GM12878 (cell line): ENCODE measurements at regions not wholly inside any gene's neighbourhood (a gene's known extent, or its start where the extent isn't known, plus 50 kb on each side); places are given as distances from the start of the nearest gene placed in this dataset.
"Not testable (repeated sequence)": the region's sequence is repeated elsewhere in the genome, so short reads cannot be mapped to it uniquely, and the experiment has no call there.

Source experiments
- ATAC-seq: fragments of 200-7000 bp; cut with Tn5 transposase; 3 replicates; pipeline ENCODE4 v1.9.1; 2020; ENCODE audit warnings: mild to moderate bottlenecking, moderate library complexity
- BruUV-seq: library from RNA; stranded (reverse); fragments of 400-500 nt; replicated peaks from 2 replicates; lab custom pipeline; 2021; lab: Mats Ljungman, UMichigan
- CTCF ChIA-PET: fragments of 300-600 bp; sonication (Branson Sonifier 250); formaldehyde crosslinking; extraction: SDS; loops from one replicate; lab custom pipeline; 2021; ENCODE audit warnings: inconsistent platforms; lab: Yijun Ruan, JAX
- POLR2A ChIA-PET: fragments of 350-600 bp; formaldehyde crosslinking; extraction: SDS; loops from one replicate; lab custom pipeline; 2021; ENCODE audit warnings: inconsistent platforms; lab: Charles Lee
- RAD21 ChIA-PET: fragments of 300-600 bp; sonication (Branson Sonifier 250); formaldehyde crosslinking; loops from one replicate; lab custom pipeline; 2023; ENCODE audit warnings: antibody characterized with exemption; ENCODE audit not compliant: unreplicated experiment; lab: Charles Lee
- SMC1A ChIA-PET: fragments of 300-600 bp; sonication (Branson Sonifier 250); formaldehyde crosslinking; loops from one replicate; lab custom pipeline; 2023; ENCODE audit not compliant: unreplicated experiment, uncharacterized antibody; lab: Charles Lee
- DNase-seq: peaks from one replicate; pipeline ENCODE4 v3.0.0-alpha.2; 2011; ENCODE audit warnings: low read depth, low spot score
- FAIRE-seq: peaks from 3 replicates; lab custom pipeline; 2011; peaks lifted over from hg19 to GRCh38; lab: Jason Lieb, UNC
- H2AFZ ChIP-seq: 2 replicates; pipeline ENCODE4 v1.6.0; 2011; ENCODE audit warnings: low read depth, low read length, control low read depth; ENCODE audit not compliant: control insufficient read depth
- H3K27ac ChIP-seq: 2 replicates; pipeline ENCODE4 v1.5.1; 2011; ENCODE audit warnings: control low read depth; ENCODE audit not compliant: control insufficient read depth, insufficient read depth
- H3K27me3 ChIP-seq, 2 experiments: replicated peaks in 1 of 2; 2 replicates each; pipeline versions ENCODE4 v1.6.0 to v1.6.1; 2011; ENCODE audit warnings: low read length in 1 of 2; ENCODE audit not compliant: control insufficient read depth in 2 of 2, insufficient read depth in 2 of 2
- H3K36me3 ChIP-seq, 2 experiments: 2 replicates each; pipeline ENCODE4 v1.5.1; 2011; ENCODE audit warnings: low read length in 1 of 2; ENCODE audit not compliant: control insufficient read depth in 2 of 2, insufficient read depth in 2 of 2
- H3K4me1 ChIP-seq: 2 replicates; pipeline ENCODE4 v1.6.1; 2011; ENCODE audit warnings: mild to moderate bottlenecking, low read length, moderate library complexity, mixed read lengths; ENCODE audit not compliant: control insufficient read depth, insufficient read depth
- H3K4me2 ChIP-seq: 2 replicates; pipeline ENCODE4 v1.6.0; 2011; ENCODE audit warnings: control low read depth; ENCODE audit not compliant: control insufficient read depth, insufficient read depth
- H3K4me3 ChIP-seq: fragments of 200-600 bp; sonication (generic); 2 replicates; pipeline ENCODE4 v1.5.1; 2016
- H3K79me2 ChIP-seq: 2 replicates; pipeline ENCODE4 v1.6.0; 2011; ENCODE audit warnings: low read length; ENCODE audit not compliant: control insufficient read depth, insufficient read depth
- H3K9ac ChIP-seq: 2 replicates; pipeline ENCODE4 v1.8.0; 2011; ENCODE audit warnings: low read length, control low read depth, mixed read lengths; ENCODE audit not compliant: control insufficient read depth, insufficient read depth
- H3K9me3 ChIP-seq: replicated peaks from 3 replicates; pipeline ENCODE4 v1.5.1; 2011; ENCODE audit warnings: mild to moderate bottlenecking, low read length; ENCODE audit not compliant: control insufficient read depth, insufficient read depth
- H4K20me1 ChIP-seq: 2 replicates; pipeline ENCODE4 v1.6.0; 2011; ENCODE audit not compliant: control insufficient read depth, insufficient read depth
- BCL3 ChIP-seq: IDR thresholded peaks from 2 replicates; pipeline ENCODE4 v1.6.1; 2011; ENCODE audit warnings: borderline replicate concordance, low read depth, mild to moderate bottlenecking, moderate library complexity, low read length; ENCODE audit not compliant: insufficient read depth, poor library complexity, severe bottlenecking
- EGR1 ChIP-seq, 2 experiments: IDR thresholded peaks; 1 replicate in 1 of 2; 2 replicates in 1 of 2; pipeline ENCODE4 v1.6.1; 2011 to 2012; ENCODE audit warnings: low read depth in 2 of 2, low read length in 2 of 2, borderline replicate concordance in 1 of 2, mild to moderate bottlenecking in 1 of 2, moderate library complexity in 1 of 2
- RELB ChIP-seq: fragments of 450-650 bp; IDR thresholded peaks from 2 replicates; pipeline ENCODE4 v1.6.1; 2017; ENCODE audit warnings: low read depth, mild to moderate bottlenecking, moderate library complexity
- WGBS: methylation state at CpG from one replicate; pipeline ENCODE4 v1.1.6; 2016; ENCODE audit warnings: low lambda C conversion rate; ENCODE audit not compliant: insufficient replicate concordance, insufficient coverage; ENCODE audit errors: missing lambda C conversion rate; 5-methylcytosine and 5-hydroxymethylcytosine counted together
- in situ Hi-C: fragments of 300-500 bp; cut with MboI; formaldehyde crosslinking; loops from 9 replicates; pipeline ENCODE4 v1.14.3; 2018; ENCODE audit warnings: mixed read lengths
- intact Hi-C: fragments of 100-400 bp; cut with micrococcal nuclease; formaldehyde crosslinking; loops from one replicate; pipeline ENCODE4 v1.14.2; 2022; ENCODE audit not compliant: unreplicated experiment

- TF ChIP-seq EGR1 (IDR thresholded peaks at IDR 0.05; ENCODE audit: borderline replicate concordance in 1 of 2, low read depth in 2 of 2, low read length in 2 of 2): no peak
- TF ChIP-seq BCL3: no peak
- TF ChIP-seq, all 136 proteins: peak for 0
Observed at GRCh38 chr3:106309274-106309673, 440.5 kb upstream of the CBLB start (continued).

- H3K27me3 ChIP-seq, H3K4me1 ChIP-seq, in situ Hi-C loops, H4K20me1 ChIP-seq, H3K9me3 ChIP-seq, H2AFZ ChIP-seq, FAIRE-seq, H3K27ac ChIP-seq, DNase-seq, H3K79me2 ChIP-seq, H3K4me3 ChIP-seq, H3K9ac ChIP-seq, H3K36me3 ChIP-seq, BruUV-seq, H3K4me2 ChIP-seq: not testable (repeated sequence)
- ChIA-PET POLR2A (interaction anchor here (0.7 kb wide), 1 partner anchor 9 kb away, joined by 3 read pairs; no protein-coding TSS in a partner anchor), RAD21 (interaction anchor here (0.9 to 1.2 kb wide), 2 partner anchors 58 to 69 kb away, joined by 3 read pairs; no protein-coding TSS in a partner anchor), CTCF (interaction anchor here (0.6 kb wide), 1 partner anchor 125 kb away, joined by 3 read pairs; no protein-coding TSS in a partner anchor), SMC1A (interaction anchor here (0.8 to 1.0 kb wide), 3 partner anchors 53 to 123 kb away, joined by 3 to 6 read pairs (median 4); no protein-coding TSS in a partner anchor)
- WGBS: 96% methylated on average over 4 of the region's 4 CpGs
- intact Hi-C loops: loop anchor here (10.0 kb wide), 1 partner anchor 625 kb away; no protein-coding TSS in a partner anchor
- ATAC-seq: peak; percentile 49
- 0 out of 2 replicates have a peak, but pooled peaks have one; percentile 22 for TF ChIP-seq RELB
Observed at GRCh38 chr3:106309798-106310197, 441.0 kb upstream of the CBLB start.
